IMR-90 (cell line): ENCODE measurements at regions not wholly inside any gene's neighbourhood (a gene's known extent, or its start where the extent isn't known, plus 50 kb on each side); places are given as distances from the start of the nearest gene placed in this dataset.

ENCODE experiments used
- ATAC-seq: fragments of 200-7000 bp; cut with Tn5 transposase; 2 replicates; pipeline ENCODE4 v1.9.1; 2020; ENCODE audit warnings: low read depth, mild to moderate bottlenecking, moderate library complexity
- BruUV-seq: library from RNA; stranded (reverse); fragments of 400-500 nt; replicated peaks from 2 replicates; lab custom pipeline; 2021; lab: Mats Ljungman, UMichigan
- CTCF ChIA-PET: fragments of 300-600 bp; formaldehyde crosslinking; extraction: SDS; loops from one replicate; lab custom pipeline; 2021; ENCODE audit warnings: antibody characterized with exemption; lab: Yijun Ruan, JAX
- POLR2A ChIA-PET: fragments of 300-600 bp; sonication (Branson Sonifier 250); formaldehyde crosslinking; loops from one replicate; lab custom pipeline; 2022; ENCODE audit warnings: antibody characterized with exemption; ENCODE audit not compliant: unreplicated experiment; lab: Charles Lee
- DNase-seq: peaks from one replicate; pipeline ENCODE4 v3.0.0; 2013
- H2AFZ ChIP-seq: replicated peaks from 2 replicates; pipeline ENCODE3; 2013; ENCODE audit warnings: low read length, mild to moderate bottlenecking; ENCODE audit not compliant: poor library complexity
- H2AK5ac ChIP-seq: 2 replicates; pipeline ENCODE4 v1.6.1; 2013; ENCODE audit warnings: low read depth, low read length, inconsistent platforms
- H2AK9ac ChIP-seq: replicated peaks from 2 replicates; pipeline ENCODE3; 2013; ENCODE audit warnings: mild to moderate bottlenecking, low read depth, low read length, moderate library complexity; ENCODE audit not compliant: poor library complexity
- H2BK120ac ChIP-seq: 2 replicates; pipeline ENCODE4 v1.6.1; 2013; ENCODE audit warnings: low read depth, low read length, inconsistent platforms
- H2BK15ac ChIP-seq: 3 replicates; pipeline ENCODE4 v1.6.1; 2013; ENCODE audit warnings: low read depth, low read length, inconsistent platforms
- H2BK20ac ChIP-seq: 2 replicates; pipeline ENCODE4 v1.6.1; 2013; ENCODE audit warnings: low read depth, mild to moderate bottlenecking, inconsistent platforms, low read length, moderate library complexity
- H2BK5ac ChIP-seq: 2 replicates; pipeline ENCODE4 v1.6.1; 2013; ENCODE audit warnings: mild to moderate bottlenecking, low read depth, low read length, inconsistent platforms; ENCODE audit not compliant: poor library complexity, severe bottlenecking
- H3K14ac ChIP-seq: replicated peaks from 2 replicates; pipeline ENCODE4 v1.6.1; 2013; ENCODE audit warnings: low read depth, low read length, inconsistent platforms
- H3K18ac ChIP-seq: 2 replicates; pipeline ENCODE4 v1.6.1; 2013; ENCODE audit warnings: low read depth, low read length, control low read depth
- H3K23ac ChIP-seq: 2 replicates; pipeline ENCODE4 v1.6.1; 2013; ENCODE audit warnings: low read depth, low read length, inconsistent platforms
- H3K27ac ChIP-seq: 2 replicates; pipeline ENCODE4 v1.5.1; 2013; ENCODE audit warnings: mild to moderate bottlenecking, control low read depth, low read length; ENCODE audit not compliant: insufficient read depth
- H3K27me3 ChIP-seq: 2 replicates; pipeline ENCODE4 v1.6.1; 2013; ENCODE audit warnings: low read length; ENCODE audit not compliant: control insufficient read depth, insufficient read depth
- H3K36me3 ChIP-seq: 2 replicates; pipeline ENCODE4 v1.6.1; 2013; ENCODE audit warnings: low read length, mixed read lengths; ENCODE audit not compliant: control insufficient read depth, insufficient read depth
- H3K4ac ChIP-seq: 2 replicates; pipeline ENCODE4 v1.6.1; 2013; ENCODE audit warnings: low read depth, low read length, inconsistent platforms
- H3K4me1 ChIP-seq: 2 replicates; pipeline ENCODE4 v1.6.1; 2013; ENCODE audit warnings: low read length, mixed read lengths; ENCODE audit not compliant: control insufficient read depth, insufficient read depth
- H3K4me2 ChIP-seq: 2 replicates; pipeline ENCODE4 v1.6.1; 2013; ENCODE audit warnings: low read depth, mild to moderate bottlenecking, control low read depth, low read length, moderate library complexity
- H3K4me3 ChIP-seq: 2 replicates; pipeline ENCODE4 v1.5.1; 2013; ENCODE audit warnings: low read depth, mild to moderate bottlenecking, control low read depth, low read length, moderate library complexity; ENCODE audit not compliant: insufficient read depth
- H3K56ac ChIP-seq: 2 replicates; pipeline ENCODE4 v1.6.1; 2013; ENCODE audit warnings: low read length, inconsistent platforms; ENCODE audit not compliant: insufficient read depth; ENCODE audit errors: extremely low read depth
- H3K79me1 ChIP-seq, 2 experiments: 2 replicates each; pipeline ENCODE4 v1.6.1; 2013; ENCODE audit warnings: low read length in 2 of 2, inconsistent platforms in 1 of 2, low read depth in 1 of 2
- H3K9ac ChIP-seq: 2 replicates; pipeline ENCODE4 v1.6.1; 2013; ENCODE audit warnings: low read depth, low read length, control low read depth
- H3K9me1 ChIP-seq: 2 replicates; pipeline ENCODE4 v1.6.1; 2013; ENCODE audit warnings: low read length, inconsistent platforms; ENCODE audit not compliant: insufficient read depth
- H3K9me3 ChIP-seq: 2 replicates; pipeline ENCODE4 v1.6.1; 2013; ENCODE audit warnings: low read length; ENCODE audit not compliant: control insufficient read depth, insufficient read depth
- H4K20me1 ChIP-seq: 2 replicates; pipeline ENCODE4 v1.6.1; 2013; ENCODE audit warnings: low read length, inconsistent platforms; ENCODE audit not compliant: insufficient read depth
- H4K5ac ChIP-seq: 2 replicates; pipeline ENCODE4 v1.6.1; 2013; ENCODE audit warnings: mild to moderate bottlenecking, low read depth, low read length, control low read depth
- H4K8ac ChIP-seq, 2 experiments: 2 replicates each; pipeline ENCODE4 v1.6.1; 2013; ENCODE audit warnings: low read depth in 2 of 2, low read length in 2 of 2, control low read depth in 1 of 2, inconsistent platforms in 1 of 2
- H4K91ac ChIP-seq: 2 replicates; pipeline ENCODE4 v1.6.1; 2013; ENCODE audit warnings: low read depth, low read length, inconsistent platforms; ENCODE audit not compliant: insufficient read depth
- MAZ ChIP-seq: IDR thresholded peaks from 2 replicates; pipeline ENCODE4 v1.6.1; 2012; ENCODE audit warnings: low read depth, mild to moderate bottlenecking, low read length, improper control_type of control experiment, moderate library complexity, borderline replicate concordance
- RCOR1 ChIP-seq: IDR thresholded peaks from 2 replicates; pipeline ENCODE4 v1.6.1; 2012; ENCODE audit warnings: mild to moderate bottlenecking, low read length, improper control_type of control experiment; ENCODE audit not compliant: insufficient replicate concordance
- SMC3 ChIP-seq: fragments of 150-350 bp; IDR thresholded peaks from 2 replicates; pipeline ENCODE4 v1.6.1; 2016; ENCODE audit warnings: low read depth, mild to moderate bottlenecking, antibody characterized with exemption, low read length, moderate library complexity
- WGBS, 2 experiments: methylation state at CpG; one replicate each; pipeline versions ENCODE4 v1.1.5 to v1.1.7; 2013; ENCODE audit warnings: missing lambda C conversion rate in 2 of 2; ENCODE audit not compliant: insufficient read length in 1 of 2; ENCODE audit errors: extremely low coverage in 2 of 2; 5-methylcytosine and 5-hydroxymethylcytosine counted together
- dilution Hi-C: fragments of 300-500 bp; cut with HindIII; formaldehyde crosslinking; loops from one replicate; pipeline ENCODE4 v1.14.3; 2018; ENCODE audit warnings: low sequenced_read_pairs; ENCODE audit not compliant: unreplicated experiment
- in situ Hi-C: fragments of 300-500 bp; cut with MboI; formaldehyde crosslinking; loops from 3 replicates; pipeline ENCODE4 v1.14.3; 2019; ENCODE audit warnings: low sequenced_read_pairs, inconsistent platforms, mixed read lengths
- intact Hi-C: fragments of 100-400 bp; cut with micrococcal nuclease; formaldehyde crosslinking; loops from 2 replicates; pipeline ENCODE4 v1.10.0; 2022
- TF ChIP-seq, protein P1 (sequence below): fragments of 150-350 bp; IDR thresholded peaks from 2 replicates; pipeline ENCODE4 v1.6.1; 2016; ENCODE audit warnings: low read depth, mild to moderate bottlenecking, low read length, moderate library complexity, borderline replicate concordance

DNA sequence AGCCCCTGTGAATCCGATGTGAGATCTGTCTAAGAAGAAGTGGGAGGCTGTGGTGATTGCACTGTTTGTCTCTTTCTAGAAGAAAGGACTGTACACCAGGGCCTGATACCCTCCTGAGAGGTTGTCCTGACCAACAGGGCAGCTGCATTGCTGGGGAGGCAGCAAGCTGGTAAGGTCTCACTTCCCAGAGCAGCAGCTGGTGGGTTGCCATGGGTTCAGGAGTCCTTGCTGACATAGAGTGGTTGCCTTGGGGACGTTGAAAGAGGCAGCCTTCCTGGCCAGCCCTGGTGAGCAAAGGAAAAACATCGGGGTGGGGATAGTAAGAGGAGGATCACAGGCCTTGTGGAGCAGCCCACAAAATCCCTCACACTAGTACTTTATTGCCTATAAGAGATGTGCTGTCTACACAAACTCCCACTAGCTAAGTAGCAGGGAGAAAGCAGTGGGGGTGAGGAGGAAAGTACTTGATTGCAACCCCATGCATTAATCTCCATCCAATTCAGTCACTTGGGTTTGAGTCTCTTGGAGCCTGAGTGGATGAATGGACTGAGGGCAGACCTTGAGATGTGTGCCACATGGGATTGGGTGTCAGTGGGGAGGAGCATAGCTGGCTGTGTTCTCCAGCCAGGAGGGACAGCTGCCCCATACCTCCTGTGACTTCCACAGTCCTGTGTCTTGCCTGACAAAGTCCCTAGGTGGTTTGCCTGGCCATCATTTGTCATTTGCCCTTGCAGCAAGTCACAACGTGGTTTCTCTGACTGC is 143.8 kb upstream of the RPL38 start:
- Histone ChIP-seq H4K5ac (no peak overlapping the region), H3K4ac (no peak overlapping the region), H3K9me1 (no peaks in the 10 kb centered on the region), H2BK15ac (no peak overlapping the region), H2AK5ac (no peak overlapping the region), H3K14ac (no peak overlapping the region), H3K9ac (no peak overlapping the region), H3K4me2 (no peak overlapping the region), H3K23ac (no peak overlapping the region), H4K20me1 (no peaks in the 10 kb centered on the region), H3K27me3 (no peaks in the 10 kb centered on the region), H2BK120ac (no peak overlapping the region), H4K8ac (no peak overlapping the region), H2AK9ac (no peak overlapping the region), H3K4me3 (no peak overlapping the region), H2BK5ac (no peak overlapping the region), H2BK20ac (no peak overlapping the region), H3K27ac (no peak overlapping the region), H3K9me3 (peaks cover 37% of the 10 kb centered on the region), H4K91ac (no peak overlapping the region), H2AFZ (no peak overlapping the region), H3K56ac (no peak overlapping the region), H3K79me1 (no peaks in the 10 kb centered on the region), H3K4me1 (no peaks in the 10 kb centered on the region), H3K18ac (no peak overlapping the region), H3K36me3 (no peaks in the 10 kb centered on the region)
- intact Hi-C loops (no loop called here), dilution Hi-C loops (no loop called here), in situ Hi-C loops (no loop called here)
- WGBS, 2 experiments: 0% methylated on average over 1 of the region's 4 CpGs; no CpG with 5 or more reads in 1 of the 2 experiments
- no peak for TF ChIP-seq RCOR1
- TF ChIP-seq SMC3: no peak
- no peak for TF ChIP-seq MAZ
- TF ChIP-seq, protein P1, sequence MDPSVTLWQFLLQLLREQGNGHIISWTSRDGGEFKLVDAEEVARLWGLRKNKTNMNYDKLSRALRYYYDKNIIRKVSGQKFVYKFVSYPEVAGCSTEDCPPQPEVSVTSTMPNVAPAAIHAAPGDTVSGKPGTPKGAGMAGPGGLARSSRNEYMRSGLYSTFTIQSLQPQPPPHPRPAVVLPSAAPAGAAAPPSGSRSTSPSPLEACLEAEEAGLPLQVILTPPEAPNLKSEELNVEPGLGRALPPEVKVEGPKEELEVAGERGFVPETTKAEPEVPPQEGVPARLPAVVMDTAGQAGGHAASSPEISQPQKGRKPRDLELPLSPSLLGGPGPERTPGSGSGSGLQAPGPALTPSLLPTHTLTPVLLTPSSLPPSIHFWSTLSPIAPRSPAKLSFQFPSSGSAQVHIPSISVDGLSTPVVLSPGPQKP: no peak
- DNase-seq (no peak), ATAC-seq (no peak)
- CTCF ChIA-PET: no interaction called here
- no TSS peak for BruUV-seq
- POLR2A ChIA-PET: no interaction called here
